ENCODE measurements at regions not wholly inside any gene's neighbourhood (a gene's known extent, or its start where the extent isn't known, plus 50 kb on each side); places are given as distances from the start of the nearest gene placed in this dataset.

- TF ChIP-seq EZH2 (IDR thresholded peaks at IDR 0.05; ENCODE audit: borderline replicate concordance): no peak
- TF ChIP-seq CTCF (IDR thresholded peaks at IDR 0.05; ENCODE audit: poor library complexity): no peak
Observed at GRCh38 chr9:108197008-108197365, 658.8 kb downstream of the ACTL7B start.
